ENCODE measurements at regions not wholly inside any gene's neighbourhood (a gene's known extent, or its start where the extent isn't known, plus 50 kb on each side); places are given as distances from the start of the nearest gene placed in this dataset.

DNA sequence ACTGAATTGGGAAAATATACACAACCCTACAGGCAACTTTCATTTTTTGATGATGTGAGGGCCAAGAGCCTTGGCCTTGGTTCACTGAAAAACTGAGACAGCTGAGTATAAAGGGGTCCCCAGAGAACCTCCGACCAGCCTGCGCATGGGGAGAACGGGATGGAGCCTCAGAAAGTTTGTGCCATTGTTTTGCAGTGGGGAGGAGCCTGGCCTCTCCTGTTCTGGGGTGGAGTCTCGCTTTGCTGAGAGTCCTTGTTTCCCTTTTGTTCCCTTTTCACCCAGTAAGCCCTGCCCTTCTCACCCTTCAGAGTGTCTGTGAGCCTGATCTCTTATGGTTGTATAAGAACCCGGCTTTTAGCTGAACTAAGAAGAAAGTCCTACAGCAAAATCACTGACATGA, 193.2 kb upstream of the AKR1E2 start:
- TF ChIP-seq POLR2A (IDR thresholded peaks at IDR 0.05; ENCODE audit: low read depth, low read length) (no peak), TAF1 (IDR thresholded peaks at IDR 0.05; ENCODE audit: borderline replicate concordance, low read depth, low read length) (no peak)

All from GM12892 (cell line).